ENCODE measurements at regions not wholly inside any gene's neighbourhood (a gene's known extent, or its start where the extent isn't known, plus 50 kb on each side); places are given as distances from the start of the nearest gene placed in this dataset.

- TF ChIP-seq, protein P1, sequence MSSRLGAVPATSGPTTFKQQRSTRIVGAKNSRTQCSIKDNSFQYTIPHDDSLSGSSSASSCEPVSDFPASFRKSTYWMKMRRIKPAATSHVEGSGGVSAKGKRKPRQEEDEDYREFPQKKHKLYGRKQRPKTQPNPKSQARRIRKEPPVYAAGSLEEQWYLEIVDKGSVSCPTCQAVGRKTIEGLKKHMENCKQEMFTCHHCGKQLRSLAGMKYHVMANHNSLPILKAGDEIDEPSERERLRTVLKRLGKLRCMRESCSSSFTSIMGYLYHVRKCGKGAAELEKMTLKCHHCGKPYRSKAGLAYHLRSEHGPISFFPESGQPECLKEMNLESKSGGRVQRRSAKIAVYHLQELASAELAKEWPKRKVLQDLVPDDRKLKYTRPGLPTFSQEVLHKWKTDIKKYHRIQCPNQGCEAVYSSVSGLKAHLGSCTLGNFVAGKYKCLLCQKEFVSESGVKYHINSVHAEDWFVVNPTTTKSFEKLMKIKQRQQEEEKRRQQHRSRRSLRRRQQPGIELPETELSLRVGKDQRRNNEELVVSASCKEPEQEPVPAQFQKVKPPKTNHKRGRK (CRISPR knock-in tag; IDR thresholded peaks at IDR 0.05): no peak
- TF ChIP-seq KMT2B (CRISPR knock-in tag; IDR thresholded peaks at IDR 0.05): peak; percentile 96
- 0 out of 2 replicates have a peak, but pooled peaks have one; percentile 49 for TF ChIP-seq ZNF292 (CRISPR knock-in tag; IDR thresholded peaks at IDR 0.05; ENCODE audit: borderline replicate concordance, low read depth)
- peak; percentile 90 for TF ChIP-seq BCL6 (CRISPR knock-in tag; IDR thresholded peaks at IDR 0.05)
- TF ChIP-seq ZNF781 (CRISPR knock-in tag; IDR thresholded peaks at IDR 0.05; ENCODE audit: borderline replicate concordance, not compliant biosample characterization): peak; percentile 100
- peak; percentile 89; the same call in 1 of the 2 replicates for TF ChIP-seq ZNF569 (CRISPR knock-in tag; IDR thresholded peaks at IDR 0.05; ENCODE audit: borderline replicate concordance)
- TF ChIP-seq ONECUT2 (CRISPR knock-in tag; IDR thresholded peaks at IDR 0.05): peak; percentile 93
- TF ChIP-seq ZFP1 (CRISPR knock-in tag; IDR thresholded peaks at IDR 0.05): peak; percentile 98; the same call in 1 of the 2 replicates
- TF ChIP-seq HIC2 (CRISPR knock-in tag; IDR thresholded peaks at IDR 0.05; ENCODE audit: low read depth): peak; percentile 85
- peak; percentile 100 for TF ChIP-seq ZNF773 (CRISPR knock-in tag; IDR thresholded peaks at IDR 0.05; ENCODE audit: borderline replicate concordance)
- TF ChIP-seq CSRNP2 (CRISPR knock-in tag; conservative IDR thresholded peaks at IDR 0.05; ENCODE audit: low read depth): peak; percentile 95; the same call in 1 of the 2 replicates
- TF ChIP-seq ZNF775 (CRISPR knock-in tag; IDR thresholded peaks at IDR 0.05; ENCODE audit: borderline replicate concordance): peak; percentile 96
- peak; percentile 80; the same call in 1 of the 2 replicates for TF ChIP-seq ZNF224 (CRISPR knock-in tag; IDR thresholded peaks at IDR 0.05)
- TF ChIP-seq POLR2A (IDR thresholded peaks at IDR 0.05; ENCODE audit: insufficient read depth in 1 of 2, low read depth in 2 of 2, low read length in 2 of 2): no peak
- TF ChIP-seq ZC3H13 (CRISPR knock-in tag; IDR thresholded peaks at IDR 0.05): peak; percentile 96
- TF ChIP-seq ZNF350 (CRISPR knock-in tag; IDR thresholded peaks at IDR 0.05; ENCODE audit: borderline replicate concordance, low read depth): peak; percentile 83
- TF ChIP-seq KLF11 (CRISPR knock-in tag; IDR thresholded peaks at IDR 0.05): peak; percentile 100
- peak; percentile 98 for TF ChIP-seq ARNT2 (CRISPR knock-in tag; IDR thresholded peaks at IDR 0.05; ENCODE audit: low read depth)
- TF ChIP-seq ZNF660 (CRISPR knock-in tag; IDR thresholded peaks at IDR 0.05; ENCODE audit: borderline replicate concordance, low read depth): peak; percentile 98
- TF ChIP-seq, protein P2, sequence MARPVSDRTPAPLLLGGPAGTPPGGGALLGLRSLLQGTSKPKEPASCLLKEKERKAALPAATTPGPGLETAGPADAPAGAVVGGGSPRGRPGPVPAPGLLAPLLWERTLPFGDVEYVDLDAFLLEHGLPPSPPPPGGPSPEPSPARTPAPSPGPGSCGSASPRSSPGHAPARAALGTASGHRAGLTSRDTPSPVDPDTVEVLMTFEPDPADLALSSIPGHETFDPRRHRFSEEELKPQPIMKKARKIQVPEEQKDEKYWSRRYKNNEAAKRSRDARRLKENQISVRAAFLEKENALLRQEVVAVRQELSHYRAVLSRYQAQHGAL (CRISPR knock-in tag; IDR thresholded peaks at IDR 0.05; ENCODE audit: not compliant biosample characterization): peak; percentile 99
- TF ChIP-seq ZNF615 (CRISPR knock-in tag; IDR thresholded peaks at IDR 0.05; ENCODE audit: borderline replicate concordance): peak; percentile 99
- TF ChIP-seq, protein P3, sequence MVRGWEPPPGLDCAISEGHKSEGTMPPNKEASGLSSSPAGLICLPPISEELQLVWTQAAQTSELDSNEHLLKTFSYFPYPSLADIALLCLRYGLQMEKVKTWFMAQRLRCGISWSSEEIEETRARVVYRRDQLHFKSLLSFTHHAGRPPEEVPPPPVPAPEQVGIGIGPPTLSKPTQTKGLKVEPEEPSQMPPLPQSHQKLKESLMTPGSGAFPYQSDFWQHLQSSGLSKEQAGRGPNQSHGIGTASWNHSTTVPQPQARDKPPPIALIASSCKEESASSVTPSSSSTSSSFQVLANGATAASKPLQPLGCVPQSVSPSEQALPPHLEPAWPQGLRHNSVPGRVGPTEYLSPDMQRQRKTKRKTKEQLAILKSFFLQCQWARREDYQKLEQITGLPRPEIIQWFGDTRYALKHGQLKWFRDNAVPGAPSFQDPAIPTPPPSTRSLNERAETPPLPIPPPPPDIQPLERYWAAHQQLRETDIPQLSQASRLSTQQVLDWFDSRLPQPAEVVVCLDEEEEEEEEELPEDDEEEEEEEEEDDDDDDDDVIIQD (CRISPR knock-in tag; IDR thresholded peaks at IDR 0.05; ENCODE audit: low read depth): peak; percentile 92
Measured at GRCh38 chr11:70650075-70650909, 252.0 kb downstream of the CTTN start (continued).
